ENCODE measurements at regions not wholly inside any gene's neighbourhood (a gene's known extent, or its start where the extent isn't known, plus 50 kb on each side); places are given as distances from the start of the nearest gene placed in this dataset.

GRCh38 chr6:87830907-87831306, 128.9 kb upstream of the AKIRIN2 start:
- no peak for TF ChIP-seq CTCF (IDR thresholded peaks at IDR 0.05; ENCODE audit: low read depth, low read length)
- no peak overlapping the region for H3K4me3 ChIP-seq (ENCODE audit: low read depth, low read length)
- in situ Hi-C loops (cut with HindIII; ENCODE audit: low sequenced_read_pairs): no loop called here
- no peak for DNase-seq (ENCODE audit: low read depth, low spot score)

- TF ChIP-seq CTCF (IDR thresholded peaks at IDR 0.05; ENCODE audit: low read depth, low read length): no peak
- in situ Hi-C loops (cut with HindIII; ENCODE audit: low sequenced_read_pairs): no loop called here
- no peak overlapping the region for H3K4me3 ChIP-seq (ENCODE audit: low read depth, low read length)
- DNase-seq (ENCODE audit: low read depth, low spot score): no peak
Measured at GRCh38 chr6:87829622-87830121, 127.6 kb upstream of the AKIRIN2 start.

GRCh38 chr6:87828044-87828443, 126.0 kb upstream of the AKIRIN2 start:
- no peak overlapping the region for H3K4me3 ChIP-seq (ENCODE audit: low read depth, low read length)
- TF ChIP-seq CTCF (IDR thresholded peaks at IDR 0.05; ENCODE audit: low read depth, low read length): no peak
- DNase-seq (ENCODE audit: low read depth, low spot score): no peak
- in situ Hi-C loops (cut with HindIII; ENCODE audit: low sequenced_read_pairs): no loop called here

GRCh38 chr6:87827346-87827745, 125.3 kb upstream of the AKIRIN2 start:
- TF ChIP-seq CTCF (IDR thresholded peaks at IDR 0.05; ENCODE audit: low read depth, low read length): no peak
- DNase-seq (ENCODE audit: low read depth, low spot score): no peak
- no peak overlapping the region for H3K4me3 ChIP-seq (ENCODE audit: low read depth, low read length)
- in situ Hi-C loops (cut with HindIII; ENCODE audit: low sequenced_read_pairs): no loop called here

DNA sequence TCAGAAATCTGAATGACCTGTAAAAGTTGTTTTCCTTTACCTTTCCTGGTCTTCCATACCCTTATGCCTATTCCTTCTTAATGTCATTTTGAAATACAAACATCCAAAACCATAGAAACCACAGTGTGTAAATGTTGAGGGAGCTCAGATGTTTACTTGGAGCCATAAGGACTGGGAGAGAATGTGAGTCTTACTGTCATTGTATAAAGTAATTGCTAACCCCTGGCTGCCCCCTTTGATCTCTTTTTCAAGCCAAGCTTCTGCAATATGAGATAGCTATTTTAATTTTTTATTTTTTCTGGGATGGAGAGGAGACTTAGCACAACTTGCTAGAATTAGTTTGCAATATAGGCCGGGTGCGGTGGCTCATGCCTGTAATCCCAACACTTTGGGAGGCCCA, 124.4 kb upstream of the AKIRIN2 start:
- H3K4me3 ChIP-seq (ENCODE audit: low read depth, low read length): no peak overlapping the region
- no peak for DNase-seq (ENCODE audit: low read depth, low spot score)
- in situ Hi-C loops (cut with HindIII; ENCODE audit: low sequenced_read_pairs): no loop called here
- TF ChIP-seq CTCF (IDR thresholded peaks at IDR 0.05; ENCODE audit: low read depth, low read length): no peak

- no peak overlapping the region for H3K4me3 ChIP-seq (ENCODE audit: low read depth, low read length)
- in situ Hi-C loops (cut with HindIII; ENCODE audit: low sequenced_read_pairs): no loop called here
- DNase-seq (ENCODE audit: low read depth, low spot score): no peak
- TF ChIP-seq CTCF (IDR thresholded peaks at IDR 0.05; ENCODE audit: low read depth, low read length): no peak
Measured at GRCh38 chr6:87825821-87826221, 123.8 kb upstream of the AKIRIN2 start.

DNA sequence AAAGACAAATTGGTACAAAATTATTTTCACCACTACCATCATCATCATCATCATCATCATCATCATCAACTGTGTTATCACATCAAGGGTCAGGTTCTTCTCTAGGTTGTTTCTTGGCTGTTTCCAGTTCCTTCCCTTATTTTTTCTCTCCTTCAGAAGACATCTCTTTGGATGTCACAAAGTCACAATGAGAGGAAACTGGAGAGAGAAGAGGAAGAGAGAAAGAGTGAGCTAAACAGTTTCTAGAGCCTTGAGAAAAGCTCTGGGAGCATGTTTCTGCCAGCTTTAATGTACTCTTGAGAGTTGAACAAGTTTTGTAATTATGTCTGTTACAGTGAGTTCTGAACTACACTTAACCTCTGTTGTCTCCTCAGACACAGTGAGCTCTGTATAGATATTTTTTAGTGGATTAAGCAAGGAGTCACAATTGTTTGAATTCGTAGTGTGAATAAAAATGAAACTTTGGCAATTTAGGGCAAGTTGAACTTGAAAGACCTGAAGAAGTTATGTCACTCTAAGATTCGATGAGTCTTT, 123.0 kb upstream of the AKIRIN2 start:
- H3K4me3 ChIP-seq (ENCODE audit: low read depth, low read length): no peak overlapping the region
- TF ChIP-seq CTCF (IDR thresholded peaks at IDR 0.05; ENCODE audit: low read depth, low read length): no peak
- in situ Hi-C loops (cut with HindIII; ENCODE audit: low sequenced_read_pairs): no loop called here
- no peak for DNase-seq (ENCODE audit: low read depth, low spot score)

All from astrocyte of the spinal cord (primary cell).